ENCODE measurements at regions not wholly inside any gene's neighbourhood (a gene's known extent, or its start where the extent isn't known, plus 50 kb on each side); places are given as distances from the start of the nearest gene placed in this dataset.

DNA sequence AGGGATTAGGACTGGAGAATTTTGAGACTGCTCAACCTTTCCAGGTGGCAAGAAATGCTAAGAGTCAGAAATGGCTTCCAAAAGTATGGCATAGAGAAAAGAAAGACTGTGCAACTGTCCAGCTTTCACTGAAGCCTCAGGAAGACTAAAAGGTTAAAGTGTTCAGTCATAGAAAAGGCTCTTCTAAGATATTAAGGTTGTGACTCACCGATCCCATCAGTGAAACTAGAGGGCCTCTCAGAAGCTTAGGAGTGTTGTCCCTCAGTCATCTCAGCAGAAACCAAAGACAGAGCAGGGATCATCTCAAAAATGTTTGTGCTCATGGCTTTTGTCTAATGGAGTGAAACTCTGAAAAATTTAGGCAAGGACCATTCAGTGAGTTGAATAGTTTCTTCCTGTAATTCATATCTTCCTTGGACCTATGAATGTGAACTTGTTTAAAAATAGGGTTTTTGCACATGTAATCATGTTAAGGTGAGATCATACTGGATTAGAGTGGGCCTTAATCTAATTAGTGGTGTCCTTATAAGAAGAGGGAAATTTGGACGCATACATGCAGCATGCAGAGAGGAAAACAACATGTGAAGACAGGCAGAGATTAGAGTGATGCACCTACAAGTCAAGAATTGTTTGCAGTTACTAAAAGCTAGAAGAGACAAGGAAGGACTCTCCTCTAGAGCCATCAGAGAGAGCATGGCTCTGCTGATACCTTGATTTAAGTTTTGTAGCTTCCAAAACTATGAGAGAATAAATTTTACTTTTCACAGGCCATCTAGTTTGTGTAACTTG is 71.3 kb downstream of the RPE65 start:
- peak in 1 of 2 experiments; percentile 27 for DNase-seq

DNA sequence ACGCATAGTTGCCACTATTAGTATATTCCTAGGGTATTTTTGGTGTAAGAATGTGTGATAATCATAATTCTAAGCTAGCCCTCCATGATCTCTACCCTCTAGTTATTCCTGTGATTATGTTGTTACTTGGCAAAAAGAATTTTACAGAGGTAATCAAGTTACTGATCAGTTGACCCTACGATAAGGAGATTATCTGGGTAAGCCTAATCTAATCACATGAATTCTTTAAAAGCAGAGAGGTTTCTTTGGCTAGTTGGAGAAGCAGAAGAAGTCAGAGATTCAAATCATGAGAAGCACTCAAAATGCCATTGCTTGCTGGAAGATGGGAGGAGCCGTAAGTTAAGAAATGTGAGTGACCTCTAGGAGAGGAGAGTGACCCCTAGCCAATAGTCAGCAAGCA is 72.7 kb downstream of the RPE65 start:
- no peak for DNase-seq

DNA sequence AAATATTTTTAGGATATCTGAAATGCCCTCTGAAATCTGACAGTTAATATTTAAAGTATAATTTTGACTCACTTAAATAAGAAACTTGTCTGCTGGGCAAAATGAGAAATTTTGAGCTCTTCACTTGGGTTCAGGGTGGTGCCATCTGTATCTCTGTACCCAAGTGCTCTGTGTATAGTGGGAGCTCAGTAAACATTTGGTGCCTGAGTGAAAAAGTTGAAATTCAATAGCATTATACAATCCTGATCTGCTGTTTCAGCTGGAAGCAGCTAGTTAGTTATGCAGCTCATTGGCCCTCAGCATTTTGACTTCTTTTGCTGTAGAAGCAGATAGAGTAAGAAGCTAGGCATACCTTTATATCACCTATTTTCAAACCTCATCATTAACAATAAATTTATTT is 73.3 kb downstream of the RPE65 start:
- DNase-seq = no peak

DNA sequence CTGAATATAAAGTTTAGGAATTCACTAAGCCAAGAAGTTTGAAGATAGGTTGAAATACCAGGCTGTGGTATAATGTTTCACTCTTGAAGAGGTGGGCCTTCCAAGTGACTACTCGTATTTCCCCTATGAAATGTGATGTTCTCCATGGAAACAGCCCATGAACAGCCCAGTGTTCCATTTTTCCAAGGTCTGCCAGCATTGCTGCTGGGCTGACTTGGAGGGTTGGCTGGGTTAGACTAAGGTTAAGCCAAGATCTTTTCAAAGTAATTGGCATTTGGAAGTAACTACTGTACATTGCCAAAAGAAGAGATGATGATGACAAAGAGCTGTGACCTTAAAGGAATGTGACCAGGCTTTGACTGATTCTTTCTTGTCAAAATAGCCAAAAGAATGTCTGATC is 73.8 kb downstream of the RPE65 start:
- DNase-seq = no peak

DNA sequence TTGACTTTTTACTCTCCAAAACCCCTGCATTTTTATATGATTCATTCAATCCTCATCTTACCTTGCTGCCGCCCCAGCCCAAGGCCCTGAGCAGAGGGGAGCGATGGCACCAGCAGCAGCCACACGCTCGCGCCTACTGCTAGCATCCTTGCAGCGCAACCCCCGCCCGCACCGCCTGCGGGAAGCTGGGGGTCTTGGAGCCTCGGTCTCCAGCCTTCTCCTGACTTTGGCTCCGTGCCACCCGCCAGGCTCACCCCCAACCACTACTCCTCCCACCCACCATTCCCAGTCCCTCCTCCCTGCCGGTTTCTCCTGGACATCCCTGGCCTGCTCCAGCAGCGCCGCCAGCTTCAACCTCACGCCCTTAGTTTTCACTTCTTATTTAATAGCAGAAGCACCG is 76.6 kb downstream of the RPE65 start:
- DNase-seq = no peak

DNA sequence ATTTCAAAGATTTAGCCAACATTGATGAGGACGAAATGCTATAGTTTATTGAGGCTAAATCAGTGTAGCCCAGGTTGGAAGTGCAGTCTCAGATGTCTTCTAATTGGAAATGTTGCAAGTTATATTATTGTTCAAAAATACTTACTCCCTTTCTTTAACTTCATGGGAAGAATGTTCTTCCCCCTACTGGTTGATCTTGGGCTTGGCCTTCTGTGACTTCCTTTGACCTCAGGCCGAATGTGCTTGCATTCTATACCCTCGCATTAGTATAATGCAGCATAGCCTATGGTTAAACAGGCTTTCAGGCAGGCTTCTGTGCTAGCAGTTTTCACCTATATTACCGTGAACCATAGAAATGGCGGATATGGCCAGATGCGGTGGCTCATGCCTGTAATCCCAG is 77.3 kb downstream of the RPE65 start:
- no peak for DNase-seq

DNA sequence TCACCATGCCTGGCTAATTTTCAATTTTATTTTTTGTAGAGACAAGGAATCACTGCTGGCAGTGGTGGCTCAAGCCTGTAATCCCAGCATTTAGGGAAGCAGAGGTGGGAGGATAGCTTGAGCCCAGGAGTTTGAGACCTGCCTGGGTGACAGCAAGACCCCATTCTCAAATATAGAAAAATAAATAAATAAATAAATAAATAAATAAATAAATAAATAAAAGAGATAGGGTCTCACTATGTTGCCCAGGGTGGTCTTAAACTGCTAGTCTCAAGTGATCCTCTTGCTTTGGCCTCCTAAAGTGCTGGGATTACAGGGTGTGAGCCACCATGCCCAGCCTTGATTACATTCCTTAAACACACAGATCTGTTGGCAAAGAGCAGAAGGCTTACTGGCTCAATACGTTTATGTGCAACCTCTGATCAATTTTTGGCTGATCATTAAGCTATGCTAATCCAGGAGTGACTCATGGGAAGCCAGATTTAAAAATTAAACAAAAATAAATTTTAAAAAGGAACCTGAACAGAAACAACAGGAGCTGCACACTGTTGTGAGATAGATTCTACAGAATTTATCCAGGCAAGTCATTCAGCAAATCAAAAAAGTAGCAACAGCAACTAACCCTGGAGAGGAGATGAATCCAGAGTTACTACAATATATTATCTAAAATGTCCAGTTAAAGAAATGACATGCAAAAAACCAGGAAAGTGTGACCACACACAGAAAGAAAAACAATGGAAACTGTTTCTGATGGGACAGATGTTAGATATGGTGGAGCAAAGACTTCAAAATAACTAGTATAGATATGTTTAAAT is 79.4 kb downstream of the RPE65 start:
- DNase-seq = no peak

DNA sequence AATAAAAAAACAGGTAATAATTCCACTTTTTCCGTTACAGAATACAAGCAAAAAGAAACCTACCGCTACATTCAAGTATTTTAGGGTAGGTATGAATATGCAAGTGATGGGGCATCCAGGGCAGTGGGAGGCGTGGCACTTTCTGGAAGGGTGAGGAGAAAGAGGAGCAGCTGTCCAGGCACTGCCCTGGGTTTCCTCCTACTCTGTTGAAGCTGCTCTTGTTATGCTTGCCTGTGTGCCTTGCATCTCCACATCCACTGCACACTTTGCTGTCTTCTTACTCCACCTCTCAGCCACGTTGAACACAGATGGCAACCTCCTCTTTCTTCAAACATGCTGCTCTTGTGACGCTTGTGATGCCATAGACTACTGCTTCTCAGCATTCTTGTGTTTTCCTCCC is 83.2 kb downstream of the RPE65 start:
- no peak for DNase-seq

DNA sequence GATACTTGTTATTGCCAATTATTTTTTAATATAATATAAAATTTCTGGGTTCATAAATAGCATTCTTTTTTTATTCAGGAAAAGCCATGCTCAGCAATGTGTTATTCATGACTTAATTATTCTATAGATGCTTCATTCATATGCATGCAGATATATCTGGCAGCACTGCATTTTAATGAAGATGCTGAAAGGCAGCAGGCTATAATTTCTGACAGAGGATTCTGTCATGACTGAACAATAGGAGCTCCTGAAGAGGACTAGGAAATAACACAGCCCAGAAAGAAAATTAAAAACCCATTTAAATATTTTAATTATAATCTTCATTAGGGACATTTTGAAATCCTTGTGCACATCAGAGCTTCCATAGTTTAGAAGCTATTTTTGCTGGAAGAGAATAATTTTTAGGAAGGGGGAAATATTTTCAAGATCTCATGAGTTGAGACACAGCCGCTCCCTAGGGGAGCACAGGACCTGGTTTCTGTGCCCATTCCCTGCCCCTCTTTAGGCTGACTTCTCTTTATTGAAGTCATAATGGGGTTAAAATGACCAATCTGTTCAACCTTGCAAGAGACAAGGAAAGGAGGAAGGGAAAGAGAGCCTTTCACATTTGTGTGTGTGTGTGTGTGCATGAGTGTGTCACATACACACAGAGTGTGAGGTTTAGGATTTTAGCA is 83.9 kb downstream of the RPE65 start:
- no peak for DNase-seq

DNA sequence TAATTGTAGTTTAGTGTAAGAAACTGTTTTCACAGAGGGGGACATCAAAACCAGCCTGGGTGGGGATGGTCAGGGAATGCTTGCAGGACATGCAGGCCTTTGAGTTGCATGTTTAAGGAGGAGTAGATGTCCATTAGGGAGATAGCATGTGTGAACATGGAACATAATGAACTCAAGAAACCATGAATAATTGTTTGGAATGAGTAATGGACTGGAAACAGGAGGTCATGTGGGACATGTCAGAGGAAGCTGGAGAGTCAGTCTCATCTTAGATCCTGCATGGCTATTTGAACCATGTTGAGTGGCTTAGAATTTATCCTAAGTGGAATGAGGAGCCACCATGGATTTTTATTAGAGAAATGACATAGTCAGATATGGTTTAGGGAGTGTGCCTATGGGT is 86.4 kb downstream of the RPE65 start:
- no peak for DNase-seq

DNA sequence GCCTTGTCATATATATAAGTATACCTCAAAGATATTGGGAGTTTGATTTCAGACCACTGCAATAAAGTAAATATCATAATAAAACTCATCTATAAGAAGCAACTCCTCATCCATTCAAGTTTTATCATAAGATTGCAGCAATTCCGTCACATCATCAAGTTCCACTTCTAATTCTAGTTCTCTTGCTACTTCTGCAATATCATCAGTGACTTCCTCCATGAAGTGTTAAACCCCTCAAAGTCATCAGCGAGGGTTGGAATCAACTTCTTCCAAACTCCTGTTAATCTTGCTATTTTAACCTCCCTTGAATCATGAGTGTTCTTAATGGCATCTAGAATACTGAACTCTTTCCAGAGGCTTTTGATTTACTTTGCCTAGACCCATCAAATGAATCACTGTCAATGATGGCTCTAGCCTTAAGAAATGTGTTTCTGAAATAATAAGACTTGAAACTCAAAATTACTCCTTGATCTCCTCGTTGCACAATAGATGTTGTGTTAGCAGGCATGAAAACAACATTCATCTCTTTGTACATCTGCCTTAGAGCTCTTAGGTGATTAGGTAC is 88.3 kb downstream of the RPE65 start:
- no peak for DNase-seq

DNA sequence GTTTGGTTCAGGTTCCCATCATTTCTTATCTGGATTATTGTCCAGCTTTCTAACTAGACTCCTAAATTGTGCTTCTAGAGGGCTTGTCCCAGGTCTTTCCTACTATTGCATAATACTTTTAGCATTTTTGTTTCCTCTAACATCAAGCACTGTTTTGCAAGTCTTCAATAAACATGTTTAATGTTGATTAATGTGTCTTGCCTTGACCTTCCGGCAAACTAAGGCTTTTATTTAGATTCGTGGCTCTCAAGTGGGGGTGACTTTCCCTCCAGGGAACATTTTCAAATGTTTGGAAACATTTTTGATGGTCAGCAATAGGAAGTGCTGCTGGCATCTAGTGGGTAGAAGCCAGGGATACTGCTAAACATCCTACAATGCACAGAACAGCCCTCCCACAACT is 90.7 kb downstream of the RPE65 start:
- DNase-seq = no peak

DNA sequence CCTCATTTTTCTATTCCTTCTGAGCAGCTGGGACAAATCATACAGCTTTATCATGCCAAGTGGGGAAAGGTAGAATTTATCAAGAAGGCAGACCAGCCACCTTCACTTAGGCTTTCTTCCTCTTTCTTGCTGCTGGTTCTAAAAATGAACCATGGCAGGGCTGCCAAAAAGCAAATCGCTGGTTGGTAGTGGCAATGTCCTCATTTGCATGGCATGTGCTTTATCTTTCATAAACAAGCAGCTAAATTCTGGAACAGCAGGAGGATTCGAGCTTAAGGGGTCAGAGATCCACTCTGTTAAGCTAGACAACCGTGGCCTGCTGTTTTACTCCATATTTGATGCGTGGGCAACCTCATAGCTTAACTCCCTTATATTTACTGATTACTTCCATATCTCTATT is 91.3 kb downstream of the RPE65 start:
- DNase-seq = no peak

DNA sequence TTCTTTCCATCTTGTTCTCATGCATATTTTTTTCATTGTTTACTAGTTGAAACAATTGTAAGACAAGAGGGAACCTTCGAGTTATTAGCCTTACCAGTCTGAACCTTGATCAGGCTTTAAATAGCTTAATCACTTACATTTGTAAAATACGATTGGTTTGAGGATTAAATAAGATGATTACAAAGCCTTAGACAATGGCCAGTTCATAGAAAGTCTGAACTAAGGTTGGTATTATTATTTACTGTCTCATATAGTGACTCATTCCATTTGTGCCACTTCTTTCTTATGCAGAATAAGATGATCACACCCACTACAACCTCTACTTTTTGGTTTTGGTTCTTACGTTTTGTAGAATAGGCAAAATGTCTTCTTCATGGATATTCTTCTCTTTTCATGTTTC is 94.1 kb downstream of the RPE65 start:
- DNase-seq = no peak

DNA sequence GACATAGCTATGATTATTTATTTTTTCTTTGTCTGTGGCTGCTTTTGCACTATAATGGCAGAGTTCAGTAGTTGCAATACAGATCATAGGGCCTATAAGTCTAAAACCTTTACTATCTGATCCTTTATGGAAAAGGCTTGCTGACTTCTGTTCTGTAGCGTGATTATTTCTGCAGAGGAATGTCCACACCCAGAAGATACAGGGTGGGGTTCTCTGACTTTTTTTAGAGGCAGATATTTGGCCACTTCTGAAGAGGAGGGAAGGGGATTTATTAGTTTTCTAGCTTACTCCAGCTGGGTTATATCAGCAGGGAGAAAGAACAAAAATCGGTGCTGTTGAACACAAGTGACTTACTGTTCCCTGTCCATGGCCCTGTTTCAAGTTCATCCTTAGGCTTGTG is 97.6 kb downstream of the RPE65 start:
- no peak for DNase-seq

DNA sequence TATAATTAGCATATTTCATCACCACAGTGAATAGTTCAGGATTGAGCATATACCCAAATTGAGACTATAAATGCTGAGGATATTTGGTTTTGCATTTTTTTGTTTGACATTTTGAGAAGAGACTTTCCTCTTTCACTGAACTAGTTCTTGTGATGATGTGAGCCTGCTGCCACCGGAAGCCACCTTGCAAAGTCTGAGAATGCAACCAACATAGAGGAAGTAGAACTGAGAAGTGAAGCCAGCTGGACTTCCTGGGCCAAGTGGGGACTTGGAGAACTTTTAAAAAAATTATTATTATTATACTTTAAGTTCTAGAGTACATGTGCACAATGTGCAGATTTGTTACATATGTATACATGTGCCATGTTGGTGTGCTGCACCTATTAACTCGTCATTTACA is 102.3 kb downstream of the RPE65 start:
- no peak for DNase-seq

DNA sequence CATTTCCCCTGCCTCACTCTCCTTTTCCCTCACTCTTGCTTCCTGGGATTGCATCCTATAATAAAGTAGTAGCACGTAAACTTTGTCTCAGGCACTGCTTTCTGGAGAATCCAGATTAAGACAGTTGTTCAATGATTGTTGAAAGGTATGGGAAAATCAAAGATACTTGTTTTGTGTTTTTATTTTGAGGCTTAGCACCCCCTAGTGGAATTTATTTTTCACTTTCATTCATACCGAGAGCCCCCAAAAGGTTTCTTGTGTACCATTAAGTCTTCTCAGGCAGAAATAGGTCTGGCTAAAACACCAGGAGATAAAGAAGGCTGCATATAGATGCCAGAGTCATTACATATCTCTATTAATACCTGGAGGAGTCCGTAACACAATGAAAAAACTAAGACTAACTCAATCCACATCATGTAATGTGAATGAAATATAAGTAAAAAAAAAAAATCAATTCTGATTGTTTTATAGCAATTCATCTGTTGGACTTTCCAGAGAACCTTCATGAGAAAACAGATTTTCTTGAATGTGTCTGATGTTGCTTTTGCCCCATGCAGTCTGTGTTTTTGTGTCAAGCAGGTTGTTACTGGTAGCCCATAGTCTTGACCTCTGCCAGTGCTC is 103.5 kb downstream of the RPE65 start:
- DNase-seq = peak in 1 of 2 experiments; percentile 13

DNA sequence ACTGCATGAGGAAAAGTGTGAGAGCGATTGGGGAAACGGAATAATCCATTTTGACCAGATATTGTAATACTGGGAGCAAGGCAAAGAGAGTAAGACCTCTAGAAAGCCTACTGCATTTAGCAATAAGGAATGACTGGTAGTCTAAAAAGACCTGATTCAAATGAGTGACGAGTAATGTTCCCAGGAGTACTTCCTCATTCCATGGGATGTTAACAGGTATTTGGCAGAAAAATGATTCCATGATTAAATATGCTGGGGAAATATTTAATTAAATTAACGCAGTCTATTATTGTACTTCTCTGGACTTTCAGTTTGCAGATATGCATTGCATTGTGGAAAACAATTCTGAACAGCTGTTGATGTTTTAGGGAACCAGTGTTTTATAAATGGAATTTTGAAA is 105.5 kb downstream of the RPE65 start:
- DNase-seq = no peak

DNA sequence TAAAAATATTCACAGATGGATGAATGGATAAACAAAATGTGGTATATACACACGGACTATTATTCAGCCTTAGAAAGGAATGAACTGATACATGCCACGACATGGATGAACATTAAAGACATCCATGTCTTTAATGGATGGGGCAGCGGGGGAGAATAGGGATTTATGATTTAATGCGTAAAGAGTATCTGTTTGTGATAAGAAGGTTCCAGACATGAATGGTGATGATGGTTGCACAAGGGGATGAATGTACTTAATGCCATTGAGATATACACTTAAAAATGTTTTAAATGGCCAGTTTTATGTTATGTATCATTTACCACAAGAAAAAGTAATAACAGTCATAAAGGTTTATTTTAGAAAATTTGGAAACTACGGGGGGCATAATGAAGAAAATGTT is 108.6 kb upstream of the WLS start:
- DNase-seq = no peak

DNA sequence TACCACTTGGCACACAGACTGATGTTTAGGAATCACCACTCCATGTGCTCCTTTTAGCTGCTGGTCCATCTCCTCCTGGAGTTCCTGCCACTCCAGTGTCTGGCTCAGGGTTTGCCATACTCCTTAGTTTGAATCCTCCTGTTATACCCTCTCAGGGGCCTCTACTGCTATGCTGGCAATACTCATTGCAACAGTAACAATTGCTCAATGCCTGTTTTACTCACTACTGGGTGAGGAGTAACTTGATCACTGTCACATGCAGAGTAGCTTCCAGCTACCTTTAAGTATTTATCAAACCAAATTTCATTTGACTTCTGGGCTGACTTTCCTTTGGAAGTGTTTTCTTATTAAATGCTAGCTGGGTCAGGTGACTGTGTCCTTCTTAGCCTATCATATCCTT is 107.2 kb upstream of the WLS start:
- DNase-seq = no peak

DNA sequence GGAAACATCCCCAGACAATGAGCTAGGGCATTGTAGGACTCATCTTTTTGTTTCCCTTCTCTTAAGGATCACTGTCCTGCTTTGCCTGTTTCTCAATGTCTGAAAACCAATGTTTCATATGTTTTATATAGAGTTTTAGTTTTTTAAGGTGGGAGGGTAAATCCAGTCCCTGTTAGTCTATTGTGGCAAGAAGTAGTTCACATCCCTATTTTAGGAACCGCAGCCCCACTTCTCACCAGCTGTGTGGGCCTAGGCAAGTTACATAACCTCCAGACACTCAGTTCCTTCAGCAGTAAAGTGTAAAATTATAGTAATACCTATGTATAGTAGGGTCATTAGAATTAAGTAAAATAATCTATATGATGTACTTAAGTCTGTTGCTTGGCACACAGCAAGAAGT is 105.8 kb upstream of the WLS start:
- DNase-seq = no peak

DNA sequence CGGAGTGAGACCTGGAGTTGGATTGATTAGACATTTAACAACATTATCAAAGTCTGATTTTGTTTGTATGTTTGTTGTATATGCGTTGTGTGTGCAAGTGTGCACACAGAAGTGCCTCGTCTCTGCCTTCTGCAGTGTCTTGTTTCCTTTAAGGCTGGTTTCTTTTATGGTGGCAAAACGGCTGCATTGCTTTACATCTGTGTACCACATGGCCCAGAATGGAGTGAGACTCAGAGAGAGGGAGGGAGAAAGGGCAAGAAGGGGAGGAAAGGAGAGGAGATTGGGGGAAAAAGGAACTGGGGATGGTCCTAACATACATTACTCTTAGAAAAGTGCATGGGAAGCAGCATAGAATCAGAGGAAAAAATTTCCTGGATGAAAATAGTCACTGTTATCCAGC is 99.7 kb upstream of the WLS start:
- no peak for DNase-seq

Data from SW 1271 (cell line).